ENCODE measurements at regions not wholly inside any gene's neighbourhood (a gene's known extent, or its start where the extent isn't known, plus 50 kb on each side); places are given as distances from the start of the nearest gene placed in this dataset.

DNA sequence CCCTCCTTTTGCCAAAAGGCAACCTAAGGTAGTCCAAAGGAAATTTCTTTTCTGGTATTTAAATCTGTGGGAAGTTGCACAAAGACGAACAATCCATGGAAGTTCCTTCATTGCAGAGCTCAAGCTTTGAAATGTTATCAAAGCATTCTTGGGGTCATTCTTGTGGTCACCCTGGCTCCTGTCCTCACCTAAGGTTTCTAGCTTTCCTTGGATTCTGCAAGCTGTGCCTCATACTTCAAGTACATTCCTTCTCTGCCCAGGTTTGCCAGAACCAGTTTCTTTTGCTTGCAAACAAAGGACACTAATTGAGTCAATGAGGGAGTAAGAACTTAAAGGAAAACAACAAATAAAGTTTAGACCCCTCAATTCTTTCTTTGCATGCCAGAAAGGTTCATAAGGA lies 329.8 kb upstream of the PDZRN3 start:
- no peak for DNase-seq (ENCODE audit: low spot score)

DNA sequence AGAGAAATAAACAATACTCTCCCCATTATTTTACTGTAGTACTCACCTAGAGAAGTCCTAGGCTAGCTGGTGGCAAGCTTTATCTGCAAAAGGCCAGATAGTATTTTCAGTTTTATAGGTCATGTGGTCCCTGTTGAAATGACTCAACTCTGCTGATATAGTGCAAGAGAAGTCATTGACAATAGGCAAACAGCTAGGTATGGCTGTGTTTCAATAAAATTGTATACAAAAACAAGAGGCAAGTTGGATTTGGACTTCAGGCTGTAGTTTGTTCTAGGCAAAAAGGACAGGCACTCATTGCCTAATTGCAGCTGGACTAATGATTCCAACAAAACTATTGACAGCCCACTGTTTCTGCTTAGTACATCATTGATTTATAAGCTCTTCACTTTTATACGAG lies 328.0 kb upstream of the PDZRN3 start:
- no peak for DNase-seq (ENCODE audit: low spot score)

DNA sequence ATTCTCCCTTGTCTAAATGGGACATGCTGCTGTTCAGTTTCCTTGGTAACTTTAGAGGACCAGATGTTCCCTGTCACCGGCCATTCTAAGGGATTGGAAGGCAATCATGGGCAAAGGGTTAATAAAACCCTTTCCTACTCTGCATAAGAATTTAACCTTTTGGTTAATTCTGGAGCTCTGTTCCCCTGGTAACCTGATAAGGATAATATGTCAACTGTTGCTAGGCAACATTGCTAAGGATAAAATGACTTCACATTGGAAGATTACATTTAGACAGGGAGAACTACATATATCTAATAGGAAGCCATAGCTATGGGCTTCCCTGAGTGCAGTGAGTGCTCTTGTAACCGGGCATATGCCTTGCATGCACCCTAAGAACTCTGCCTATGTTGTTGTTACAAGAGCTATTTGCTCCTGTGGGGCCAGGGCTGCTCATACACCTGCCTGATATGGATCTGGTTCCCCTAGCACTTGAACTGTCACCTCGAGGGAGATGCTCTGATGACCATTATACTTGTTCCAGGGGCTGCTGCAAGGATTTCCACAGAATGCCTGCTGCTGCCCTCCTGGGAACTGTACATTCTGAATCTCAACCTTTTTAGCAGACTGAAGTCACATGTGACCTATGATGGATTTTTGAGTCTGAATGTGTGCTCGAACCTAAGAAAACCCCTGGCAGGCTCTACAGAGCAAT lies 326.3 kb upstream of the PDZRN3 start:
- no peak for DNase-seq (ENCODE audit: low spot score)

DNA sequence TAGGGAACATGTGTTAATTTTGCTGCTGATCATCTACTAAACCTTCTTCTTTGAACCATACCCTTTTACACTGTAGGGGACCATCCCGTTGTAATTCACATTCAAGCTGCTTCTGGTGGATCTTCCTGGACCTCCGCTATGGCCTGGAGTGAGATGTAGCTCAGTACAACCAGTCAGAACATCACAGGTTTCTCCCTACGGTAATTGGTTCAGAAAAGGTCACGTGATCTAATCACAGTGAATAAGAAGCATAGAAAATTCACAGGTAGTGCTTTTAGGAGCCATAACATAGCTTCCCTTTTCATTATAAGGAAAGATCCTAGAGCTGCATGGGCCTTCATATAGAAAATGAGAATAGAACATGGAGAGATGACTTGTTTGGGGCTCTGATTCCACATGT lies 320.8 kb upstream of the PDZRN3 start:
- no peak for DNase-seq (ENCODE audit: low spot score)

DNA sequence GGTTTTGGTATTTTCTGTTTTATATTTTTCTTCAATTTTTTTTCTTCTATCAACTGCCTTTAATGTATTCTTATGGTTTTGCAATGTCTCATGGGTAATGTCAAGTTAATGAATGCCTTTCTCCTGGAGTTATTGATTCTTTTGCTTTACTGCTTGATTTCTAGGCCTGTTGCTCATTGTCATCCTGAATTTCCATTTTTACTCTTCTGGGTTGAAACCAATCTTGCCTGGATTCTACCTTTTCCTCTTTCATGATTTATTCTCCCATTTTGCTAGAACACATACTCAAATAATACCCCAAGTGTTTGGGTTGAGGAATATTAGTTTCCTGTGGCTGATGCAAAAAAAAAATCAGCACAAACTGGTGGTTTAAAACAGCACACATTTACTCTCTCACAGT lies 315.2 kb upstream of the PDZRN3 start:
- DNase-seq (ENCODE audit: low spot score): no peak

DNA sequence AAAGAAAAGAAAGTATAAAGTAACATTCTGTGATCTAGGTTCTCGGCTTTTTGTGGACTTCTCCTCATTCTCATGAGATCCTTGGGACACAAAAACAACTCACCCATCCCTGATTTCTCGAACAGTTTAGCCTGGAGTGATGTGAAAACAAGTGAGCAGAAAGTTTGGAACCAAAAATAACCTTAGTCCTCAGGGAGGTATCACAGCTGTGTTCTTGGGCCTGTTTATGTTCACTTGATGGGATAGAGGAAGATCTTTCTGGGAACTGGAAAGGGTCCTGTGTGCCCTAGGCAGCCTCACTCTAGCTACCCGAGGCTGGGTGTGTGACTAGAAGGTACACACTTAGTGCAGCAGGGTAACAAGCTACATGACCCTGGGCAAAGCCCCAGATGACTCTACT lies 308.8 kb upstream of the PDZRN3 start:
- DNase-seq (ENCODE audit: low spot score): no peak

DNA sequence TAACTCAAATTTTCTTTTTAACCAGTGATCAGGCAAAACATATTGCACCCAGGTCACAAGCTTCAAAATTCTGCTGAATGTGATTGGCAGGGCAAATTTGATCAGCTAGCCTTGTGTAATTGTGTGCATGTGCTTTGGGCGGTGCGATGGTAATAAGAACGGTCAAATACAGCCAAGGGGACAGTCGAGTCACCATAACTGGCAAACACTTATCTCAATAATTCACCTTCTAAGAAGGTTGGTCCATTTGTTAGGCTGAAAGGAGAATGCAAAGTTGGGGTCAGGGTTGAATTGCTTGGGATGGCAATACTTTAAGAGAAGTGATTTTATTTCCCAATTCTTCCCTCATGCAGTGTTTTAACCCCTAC lies 302.4 kb upstream of the PDZRN3 start:
- DNase-seq (ENCODE audit: low spot score): no peak

DNA sequence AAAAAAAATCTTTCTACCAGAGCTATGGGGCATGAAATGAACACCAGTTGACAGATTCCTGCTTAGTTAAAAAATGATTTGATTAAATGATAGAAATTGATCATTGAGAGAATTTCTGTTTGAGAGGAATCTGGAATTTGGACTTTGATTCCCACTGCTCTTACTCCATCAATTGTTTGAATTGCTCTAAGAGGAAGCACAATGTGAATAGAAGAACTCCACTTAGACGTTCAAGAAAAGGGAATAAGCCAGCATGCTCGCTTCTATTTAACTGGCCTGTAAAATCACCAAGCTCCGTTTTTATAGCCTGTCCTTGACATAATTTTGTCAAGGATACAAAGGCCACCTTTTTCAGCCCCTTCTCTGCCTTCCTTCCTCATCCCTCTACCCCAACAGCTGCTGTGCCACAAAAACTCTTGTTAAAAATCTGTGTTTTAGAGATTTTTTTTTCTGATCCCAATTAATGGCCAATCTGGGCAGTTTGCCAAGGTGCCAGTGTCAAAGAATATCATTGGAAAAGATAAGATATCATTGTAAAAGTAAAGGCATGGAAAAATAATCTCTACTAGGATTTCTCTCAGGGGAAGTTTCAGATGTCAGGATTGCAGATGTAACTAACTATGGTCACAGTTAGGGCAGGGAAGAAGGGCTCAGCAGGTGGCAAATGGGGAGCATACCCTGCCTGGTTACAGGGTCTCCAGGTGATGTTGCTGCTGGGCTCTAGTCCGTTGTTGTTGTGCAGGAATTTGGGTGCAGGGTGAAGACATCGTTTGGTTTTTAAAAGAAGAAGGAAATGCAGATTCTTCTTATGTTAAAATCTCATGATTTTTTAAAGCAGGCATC lies 301.8 kb upstream of the PDZRN3 start:
- no peak for DNase-seq (ENCODE audit: low spot score)

DNA sequence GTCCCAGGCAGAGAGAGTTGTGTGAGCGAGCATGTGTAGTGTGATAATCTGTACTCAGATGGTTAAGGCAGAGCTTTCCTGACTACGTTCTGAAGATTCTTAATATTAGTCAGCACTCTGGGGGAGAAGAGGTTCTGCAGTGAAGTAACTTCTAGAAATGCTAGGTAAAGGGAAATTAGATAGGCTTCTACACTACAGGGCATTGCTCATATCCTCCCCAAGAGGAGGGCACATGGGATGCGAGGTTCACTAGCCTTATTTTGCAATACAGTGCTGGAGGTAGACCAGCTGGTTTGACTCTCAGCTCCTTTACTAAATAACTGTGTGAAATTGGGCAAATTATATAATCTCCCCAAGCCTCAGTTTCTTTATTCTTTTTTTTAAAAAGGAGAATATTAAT lies 300.3 kb upstream of the PDZRN3 start:
- no peak for DNase-seq (ENCODE audit: low spot score)

DNA sequence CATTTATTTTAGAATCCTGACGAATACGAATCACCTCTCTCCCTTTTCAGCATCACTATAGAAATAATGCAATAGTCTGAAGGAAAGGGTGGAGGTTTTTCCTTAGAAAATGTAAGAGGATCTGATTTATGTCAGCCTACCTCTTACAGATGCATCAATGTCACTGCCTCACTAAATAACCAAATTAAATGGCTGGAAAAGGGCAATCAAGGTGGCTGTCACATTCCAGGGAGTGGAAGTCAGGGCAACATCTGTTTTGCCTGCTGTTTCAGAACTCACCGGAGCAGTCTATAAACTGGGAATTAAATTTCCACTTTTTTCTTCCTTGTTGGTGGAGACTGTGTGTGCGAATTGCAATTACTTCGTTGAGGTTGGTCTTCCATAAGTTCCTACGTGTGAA lies 299.3 kb upstream of the PDZRN3 start:
- DNase-seq (ENCODE audit: low spot score): no peak

DNA sequence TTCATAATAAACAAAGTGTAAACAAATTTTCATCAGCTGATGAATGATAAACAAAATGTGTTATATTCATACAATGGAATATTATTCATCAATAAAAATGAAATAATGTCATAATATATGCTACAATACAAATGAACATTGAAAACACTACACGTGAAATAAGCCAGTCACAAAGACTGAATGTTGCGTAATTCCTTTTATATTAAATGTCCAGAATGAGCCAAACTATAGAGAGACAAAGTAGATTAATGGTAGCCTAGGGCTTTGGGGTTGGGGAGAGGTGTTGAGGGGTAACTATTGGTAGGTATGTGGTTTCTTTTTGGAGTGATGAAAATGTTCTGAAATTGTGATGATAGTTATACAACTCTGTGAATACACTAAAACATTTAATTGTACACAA lies 292.9 kb upstream of the PDZRN3 start:
- no peak for DNase-seq (ENCODE audit: low spot score)

DNA sequence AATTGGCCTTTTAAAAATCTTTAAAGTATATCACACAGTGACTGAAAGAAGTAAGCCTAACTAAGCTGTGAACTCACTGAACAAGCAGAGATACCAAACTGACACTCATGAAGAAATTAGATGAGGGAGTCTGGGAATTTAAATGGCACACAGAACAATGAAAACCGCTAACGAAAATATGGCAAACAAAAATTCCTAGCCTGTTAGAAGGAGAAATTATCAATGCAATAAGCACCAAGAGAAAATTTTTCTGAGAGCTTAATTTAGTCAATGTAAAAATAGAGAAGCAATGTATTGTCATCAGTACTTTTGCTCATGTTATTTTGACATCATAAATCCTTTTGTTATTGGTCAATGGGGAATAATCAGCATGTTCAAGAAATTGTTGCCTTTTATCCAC lies 291.1 kb upstream of the PDZRN3 start:
- DNase-seq (ENCODE audit: low spot score): no peak

DNA sequence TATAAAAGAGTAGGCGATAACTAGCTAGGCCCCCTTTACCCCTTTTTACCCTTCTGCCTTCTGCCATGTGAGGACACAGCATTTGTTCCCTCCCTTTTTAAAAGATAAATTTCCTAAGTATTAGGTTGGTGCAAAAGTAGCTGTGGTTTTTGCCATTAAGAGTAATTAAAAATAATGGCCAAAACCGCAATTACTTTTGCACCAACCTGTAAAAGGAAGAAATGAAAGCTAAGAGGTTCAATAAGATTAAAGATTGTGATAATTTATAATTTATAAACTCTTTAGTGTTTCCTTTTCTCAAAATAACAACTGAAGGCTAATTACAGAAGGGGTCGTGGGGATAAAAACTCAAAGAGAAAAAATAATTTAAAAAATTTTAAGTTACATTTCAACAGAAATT lies 283.5 kb upstream of the PDZRN3 start:
- DNase-seq (ENCODE audit: low spot score): no peak

DNA sequence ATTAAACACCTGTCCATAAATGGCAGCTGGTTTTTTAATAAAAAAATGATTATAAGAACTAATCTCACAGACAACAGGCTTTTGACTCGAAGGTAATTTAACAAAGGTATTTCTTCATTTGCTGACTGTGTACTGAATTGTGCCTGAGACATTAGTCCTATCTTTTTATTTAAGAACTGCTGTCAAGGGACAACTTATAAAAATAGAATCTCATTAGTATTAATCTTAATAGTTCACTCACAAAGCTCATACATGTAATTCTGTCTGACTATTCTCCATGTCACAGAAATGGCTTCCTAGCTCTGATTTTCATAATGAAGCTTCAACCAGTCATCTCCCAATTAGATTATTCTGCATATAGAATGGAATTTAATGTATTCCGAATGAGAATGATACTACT lies 276.9 kb upstream of the PDZRN3 start:
- no peak for DNase-seq (ENCODE audit: low spot score)

DNA sequence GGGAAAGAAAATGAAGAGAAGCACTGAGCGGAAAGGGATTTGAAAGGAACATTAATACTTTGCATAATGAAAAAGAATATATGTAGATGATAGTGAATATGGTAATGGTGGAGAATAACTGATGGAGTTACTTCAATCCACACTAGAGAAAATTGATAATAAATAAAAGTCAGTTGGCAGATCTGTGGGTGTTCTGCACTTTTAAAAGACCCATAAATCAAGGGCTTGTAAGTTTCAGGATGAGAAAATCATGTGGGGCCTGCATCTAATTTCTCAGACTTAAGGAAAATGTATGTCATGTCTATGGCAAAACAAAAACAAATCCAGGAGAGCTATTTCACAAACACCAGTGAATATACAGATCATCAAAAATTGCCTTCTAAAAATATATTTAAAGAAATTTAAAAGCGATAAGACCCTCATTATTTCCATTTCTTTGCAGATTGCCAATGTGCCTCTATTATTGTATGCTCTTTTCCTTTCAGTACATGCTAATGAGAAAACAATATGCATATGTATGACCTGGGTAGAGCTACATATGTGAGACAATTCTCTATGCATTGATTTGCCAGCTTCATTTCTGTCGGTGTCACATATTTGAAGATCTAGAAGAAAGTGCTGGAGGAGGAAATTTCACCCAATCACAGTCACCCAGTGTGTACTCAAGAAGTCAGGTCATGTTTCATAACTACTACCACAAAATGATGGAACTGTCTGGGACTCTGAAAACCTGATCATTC lies 269.9 kb upstream of the PDZRN3 start:
- no peak for DNase-seq (ENCODE audit: low spot score)

DNA sequence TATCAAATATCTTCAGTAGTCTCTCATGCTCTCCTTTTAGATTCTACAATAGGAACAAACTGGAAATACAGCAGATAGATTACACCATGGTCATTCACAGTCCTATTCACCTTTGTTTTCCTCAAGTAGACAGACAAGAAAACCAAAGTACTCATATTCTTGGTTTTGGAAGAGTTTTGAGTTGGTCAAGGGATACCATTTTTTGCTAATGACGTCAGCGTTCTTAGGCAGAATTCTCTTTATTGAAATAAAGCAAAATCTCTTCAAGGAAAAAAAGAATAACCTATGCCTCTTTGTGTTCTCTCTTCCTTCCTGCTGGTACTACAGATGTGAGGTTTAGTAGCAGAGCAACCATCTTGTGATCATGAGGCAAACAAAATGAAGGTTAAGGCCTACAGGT lies 268.3 kb upstream of the PDZRN3 start:
- no peak for DNase-seq (ENCODE audit: low spot score)

DNA sequence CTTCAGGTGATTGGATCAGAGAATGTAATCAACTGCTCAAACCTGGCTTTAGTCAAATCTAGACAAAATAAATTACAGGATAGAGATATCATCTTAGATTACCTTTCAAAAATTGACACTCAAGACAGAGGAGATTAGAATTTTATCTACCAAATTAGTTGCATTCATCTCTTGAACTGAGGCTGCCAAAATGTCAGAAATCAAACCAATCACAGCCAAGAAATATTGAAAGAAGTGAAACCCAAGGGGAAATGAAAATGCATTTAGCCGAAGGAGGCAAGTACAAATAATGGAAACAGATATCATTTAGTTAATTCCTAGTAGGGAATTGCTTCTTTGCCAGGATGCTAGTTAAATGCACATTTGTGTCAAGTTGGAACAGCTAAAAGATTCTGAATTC lies 261.1 kb upstream of the PDZRN3 start:
- no peak for DNase-seq (ENCODE audit: low spot score)

DNA sequence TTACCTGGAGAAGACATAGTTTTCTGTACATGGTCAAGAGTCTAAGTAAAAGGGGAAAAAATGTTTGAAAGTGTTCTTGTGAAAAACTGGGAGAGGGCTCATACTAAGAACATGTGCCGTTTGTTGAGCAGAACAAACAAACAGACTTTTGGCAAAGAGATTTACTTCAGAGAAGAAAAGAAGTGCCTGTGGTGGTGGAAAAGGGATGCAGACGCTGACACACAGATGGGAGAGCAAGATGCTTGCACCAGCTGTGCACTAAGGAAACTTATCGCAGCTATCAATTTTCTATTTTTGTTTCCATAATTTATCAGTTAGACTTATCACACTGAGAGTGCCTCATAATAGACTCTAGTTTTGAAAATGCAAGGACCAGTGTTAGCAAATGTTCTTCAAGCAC lies 259.6 kb upstream of the PDZRN3 start:
- DNase-seq (ENCODE audit: low spot score): no peak

DNA sequence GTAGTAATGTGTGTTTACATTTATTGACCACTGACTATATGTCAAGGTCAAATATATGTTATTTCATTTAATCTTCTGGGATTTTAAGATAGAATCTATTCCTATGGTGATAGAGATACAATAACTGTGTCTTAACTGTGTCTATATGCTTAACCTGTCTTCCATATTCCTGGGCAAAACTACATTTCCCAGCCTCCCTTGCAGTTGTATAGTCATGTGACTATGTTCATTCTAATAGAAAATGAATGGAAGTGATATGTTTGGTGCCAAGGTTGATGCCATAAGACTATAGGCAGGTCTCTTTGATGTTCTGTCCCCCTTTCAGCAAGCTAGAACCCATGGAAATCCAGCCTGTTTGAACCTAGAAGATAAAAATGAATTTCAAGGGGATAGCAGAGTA lies 258.8 kb upstream of the PDZRN3 start:
- no peak for DNase-seq (ENCODE audit: low spot score)

DNA sequence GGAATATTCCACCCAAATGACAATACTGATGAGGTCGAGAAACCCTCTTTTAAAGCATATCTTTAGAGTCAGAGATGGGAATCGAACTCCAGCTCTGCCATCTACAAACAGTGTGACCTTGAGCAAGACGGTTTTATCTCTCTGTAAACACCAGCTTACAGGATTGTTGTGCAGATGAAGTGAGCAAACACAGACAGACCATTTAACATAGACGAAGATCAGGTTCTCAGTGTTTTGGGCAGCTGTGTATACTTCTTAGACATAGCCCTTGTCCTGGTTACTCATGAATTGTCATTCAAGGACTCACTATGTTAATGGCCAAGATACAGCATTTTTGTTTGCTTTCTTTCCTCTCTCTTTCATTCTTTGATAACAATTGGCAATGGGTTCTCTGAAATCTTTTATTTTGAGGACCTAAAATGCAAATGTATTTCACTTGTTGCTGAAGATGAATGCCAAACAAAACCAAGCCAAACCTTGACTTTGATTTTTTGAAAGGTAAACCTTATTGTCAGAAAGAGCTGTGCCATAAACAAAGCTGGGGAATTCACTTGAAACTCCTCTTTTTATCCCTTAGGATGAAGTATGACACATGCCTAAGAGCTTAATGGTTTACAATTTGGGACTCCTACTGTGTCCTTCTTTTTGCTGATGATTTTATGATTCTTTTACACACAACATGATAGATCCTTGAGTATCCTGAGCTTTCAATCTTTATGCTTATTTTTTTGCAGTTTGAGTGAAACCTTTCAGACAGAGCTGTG lies 250.0 kb upstream of the PDZRN3 start:
- no peak for DNase-seq (ENCODE audit: low spot score)

DNA sequence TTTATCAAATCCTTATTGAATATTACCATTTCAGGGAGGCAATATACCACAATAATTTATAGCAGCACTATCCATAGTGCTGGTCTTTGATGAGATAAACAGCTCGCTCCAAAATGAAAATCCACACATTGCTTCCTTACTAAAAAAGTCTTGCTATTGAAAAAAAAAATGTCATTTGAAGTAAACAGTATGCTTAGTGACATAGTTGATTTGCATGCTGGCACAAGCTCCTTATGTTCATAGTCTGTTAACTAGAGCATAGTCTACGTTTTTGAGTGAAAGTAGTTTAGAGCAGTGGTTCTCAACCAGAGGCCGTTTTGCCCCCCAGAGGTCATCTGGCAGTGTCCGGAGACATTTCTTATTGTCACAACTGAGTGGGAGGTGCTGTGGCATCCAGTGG lies 249.4 kb upstream of the PDZRN3 start:
- no peak for DNase-seq (ENCODE audit: low spot score)

DNA sequence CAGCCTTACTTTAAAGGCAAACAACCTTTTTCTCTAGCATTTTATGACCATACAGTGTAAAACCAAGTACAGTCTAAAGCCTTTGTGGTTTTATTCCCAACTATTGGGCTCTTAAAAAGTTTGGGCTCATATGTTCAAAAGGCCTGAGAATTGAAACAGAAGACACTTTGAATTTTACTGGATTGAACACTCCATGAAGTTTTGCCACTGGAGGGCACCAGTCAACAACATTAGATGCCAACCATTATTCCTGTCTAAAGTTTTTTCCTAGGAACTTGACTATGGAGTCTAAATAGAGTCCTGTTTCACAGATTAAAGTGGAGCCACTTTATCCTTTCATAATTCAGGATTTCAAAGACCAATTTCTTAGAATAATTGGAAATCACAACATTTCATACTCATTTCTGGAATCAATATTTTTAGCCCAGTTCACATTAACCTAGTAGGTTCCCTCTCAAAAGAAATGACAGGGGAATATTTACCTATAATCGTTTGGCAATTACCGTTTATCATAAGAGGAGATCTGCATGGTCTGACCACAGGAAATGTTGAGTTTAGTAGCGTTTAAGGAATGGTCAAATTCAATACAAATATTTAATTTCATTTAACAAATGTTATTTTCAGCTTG lies 244.1 kb upstream of the PDZRN3 start:
- peak; percentile 22 for DNase-seq (ENCODE audit: low spot score)
